PC-9 (cell line): ENCODE measurements at regions not wholly inside any gene's neighbourhood (a gene's known extent, or its start where the extent isn't known, plus 50 kb on each side); places are given as distances from the start of the nearest gene placed in this dataset.

Experiments
- BruUV-seq: library from RNA; stranded (reverse); fragments of 400-500 nt; replicated peaks from 2 replicates; lab custom pipeline; 2021; lab: Mats Ljungman, UMichigan
- CTCF ChIA-PET: fragments of 300-600 bp; sonication (Branson Sonifier 250); formaldehyde crosslinking; loops from one replicate; lab custom pipeline; 2022; ENCODE audit warnings: antibody characterized with exemption; lab: Charles Lee
- POLR2A ChIA-PET: fragments of 300-600 bp; sonication (Branson Sonifier 250); formaldehyde crosslinking; loops from one replicate; lab custom pipeline; 2022; ENCODE audit warnings: antibody characterized with exemption; ENCODE audit not compliant: unreplicated experiment; lab: Charles Lee
- DNase-seq, 2 experiments: peaks; one replicate each; pipeline versions ENCODE4 v3.0.0 to v3.0.0-alpha.2; 2015 to 2022; ENCODE audit warnings: mixed read lengths in 1 of 2
- H2AFZ ChIP-seq: fragments of 200-600 bp; sonication (generic); 2 replicates; pipeline ENCODE4 v1.8.1; 2017; ENCODE audit warnings: antibody characterized with exemption
- H3F3A ChIP-seq: fragments of 200-600 bp; sonication (generic); 2 replicates; pipeline ENCODE4 v1.8.1; 2017; ENCODE audit warnings: antibody characterized with exemption, mild to moderate bottlenecking, low read depth; ENCODE audit not compliant: insufficient read depth
- H3K27ac ChIP-seq: fragments of 200-600 bp; sonication (generic); 2 replicates; pipeline ENCODE4 v1.6.1; 2016; ENCODE audit warnings: mixed run types
- H3K27me3 ChIP-seq: fragments of 200-600 bp; sonication (generic); 2 replicates; pipeline ENCODE4 v1.6.1; 2016; ENCODE audit warnings: low read depth, mixed run types; ENCODE audit not compliant: insufficient read depth
- H3K36me3 ChIP-seq: fragments of 200-600 bp; sonication (generic); 2 replicates; pipeline ENCODE4 v1.6.1; 2016; ENCODE audit warnings: low read depth, mixed run types
- H3K4me1 ChIP-seq: fragments of 200-600 bp; sonication (generic); replicated peaks from 2 replicates; pipeline ENCODE4 v1.6.1; 2016; ENCODE audit warnings: mixed run types; ENCODE audit not compliant: insufficient read depth
- H3K4me2 ChIP-seq: fragments of 200-600 bp; sonication (generic); 2 replicates; pipeline ENCODE4 v1.6.1; 2017; ENCODE audit warnings: mixed run types
- H3K4me3 ChIP-seq: fragments of 200-600 bp; sonication (generic); 2 replicates; pipeline ENCODE4 v1.6.1; 2016; ENCODE audit warnings: mixed run types
- H3K79me2 ChIP-seq: fragments of 200-600 bp; sonication (generic); 2 replicates; pipeline ENCODE4 v1.6.1; 2017; ENCODE audit warnings: low read depth, mixed run types
- H3K9me2 ChIP-seq: fragments of 200-600 bp; sonication (generic); 2 replicates; pipeline ENCODE4 v1.8.1; 2017; ENCODE audit warnings: mild to moderate bottlenecking; ENCODE audit not compliant: insufficient read depth
- H3K9me3 ChIP-seq: fragments of 200-600 bp; sonication (generic); 2 replicates; pipeline ENCODE4 v1.8.1; 2016; ENCODE audit warnings: low read depth; ENCODE audit not compliant: insufficient read depth
- H4K20me1 ChIP-seq: fragments of 200-600 bp; sonication (generic); 2 replicates; pipeline ENCODE4 v1.8.1; 2017; ENCODE audit not compliant: insufficient read depth
- CTCF ChIP-seq: fragments of 200-600 bp; sonication (generic); conservative IDR thresholded peaks from 2 replicates; pipeline ENCODE4 v1.6.1; 2017; ENCODE audit warnings: mixed run types, antibody characterized with exemption, mild to moderate bottlenecking, moderate library complexity
- EZH2 ChIP-seq: fragments of 200-600 bp; sonication (generic); IDR thresholded peaks from 2 replicates; pipeline ENCODE4 v1.8.0; 2017; ENCODE audit warnings: antibody characterized with exemption, low read depth
- intact Hi-C: fragments of 100-400 bp; cut with micrococcal nuclease; formaldehyde crosslinking; loops from one replicate; pipeline ENCODE4 v1.10.0; 2022; ENCODE audit not compliant: unreplicated experiment

- no peaks in the 10 kb centered on the region for H3K9me2 ChIP-seq
- intact Hi-C loops, result no loop called here
- no peaks in the 10 kb centered on the region for H3K4me1 ChIP-seq
- no peaks in the 10 kb centered on the region for H3K27me3 ChIP-seq
- no peaks in the 10 kb centered on the region for H3F3A ChIP-seq
- no peak for DNase-seq
- no peak overlapping the region; the same call in 1 of the 2 replicates for H2AFZ ChIP-seq
- no TSS peak for BruUV-seq
- H3K4me2 ChIP-seq, result no peak overlapping the region
- no peaks in the 10 kb centered on the region for H4K20me1 ChIP-seq
- no peak overlapping the region for H3K4me3 ChIP-seq
- POLR2A ChIA-PET, result no interaction called here
- H3K36me3 ChIP-seq, result no peaks in the 10 kb centered on the region
- CTCF ChIA-PET, result no interaction called here
- H3K79me2 ChIP-seq, result no peaks in the 10 kb centered on the region
- no peaks in the 10 kb centered on the region for H3K9me3 ChIP-seq
- TF ChIP-seq CTCF (no peak), EZH2 (no peak)
- H3K27ac ChIP-seq, result no peak overlapping the region
Measured at GRCh38 chr2:142521492-142521891, 356.0 kb upstream of the KYNU start.

- Histone ChIP-seq H3K27me3 (no peaks in the 10 kb centered on the region), H2AFZ (no peak overlapping the region), H3K27ac (no peak overlapping the region), H3K79me2 (no peaks in the 10 kb centered on the region), H3K4me1 (no peaks in the 10 kb centered on the region), H3F3A (no peaks in the 10 kb centered on the region), H3K4me3 (no peak overlapping the region), H4K20me1 (no peaks in the 10 kb centered on the region), H3K36me3 (no peaks in the 10 kb centered on the region), H3K9me2 (no peaks in the 10 kb centered on the region), H3K4me2 (no peak overlapping the region), H3K9me3 (no peaks in the 10 kb centered on the region)
- no peak for DNase-seq
- POLR2A ChIA-PET, result no interaction called here
- no TSS peak for BruUV-seq
- TF ChIP-seq CTCF (no peak), EZH2 (no peak)
- CTCF ChIA-PET, result no interaction called here
- intact Hi-C loops, result no loop called here
Measured at GRCh38 chr2:142515493-142515892, 362.0 kb upstream of the KYNU start.

GRCh38 chr2:142509401-142509800, 368.1 kb upstream of the KYNU start:
- no peak for TF ChIP-seq CTCF
- TF ChIP-seq EZH2, result no peak

More at GRCh38 chr2:142509401-142509800, 368.1 kb upstream of the KYNU start:
- Histone ChIP-seq H2AFZ (no peak overlapping the region), H3K4me3 (no peak overlapping the region), H4K20me1 (no peaks in the 10 kb centered on the region), H3K27ac (no peak overlapping the region), H3K79me2 (no peaks in the 10 kb centered on the region), H3K9me3 (no peaks in the 10 kb centered on the region), H3K36me3 (no peaks in the 10 kb centered on the region), H3K9me2 (no peaks in the 10 kb centered on the region; the same call in 1 of the 2 replicates), H3F3A (no peaks in the 10 kb centered on the region), H3K4me1 (no peaks in the 10 kb centered on the region), H3K4me2 (no peak overlapping the region), H3K27me3 (no peaks in the 10 kb centered on the region)
- no peak for DNase-seq
- intact Hi-C loops, result no loop called here
- no TSS peak for BruUV-seq
- ChIA-PET POLR2A (no interaction called here), CTCF (no interaction called here)
